Astrocyte of the spinal cord (primary cell): ENCODE measurements at regions not wholly inside any gene's neighbourhood (a gene's known extent, or its start where the extent isn't known, plus 50 kb on each side); places are given as distances from the start of the nearest gene placed in this dataset.
"Not testable (repeated sequence)": the region's sequence is repeated elsewhere in the genome, so short reads cannot be mapped to it uniquely, and the experiment has no call there.

Source experiments
- DNase-seq: peaks from one replicate; pipeline ENCODE4 v3.0.0; 2011; ENCODE audit warnings: low read depth, low spot score
- H3K4me3 ChIP-seq: 2 replicates; pipeline ENCODE4 v1.5.1; 2011; ENCODE audit warnings: low read depth, mild to moderate bottlenecking, low read length, moderate library complexity
- CTCF ChIP-seq: IDR thresholded peaks from 2 replicates; pipeline ENCODE4 v1.5.1; 2012; ENCODE audit warnings: low read depth, mild to moderate bottlenecking, low read length, inconsistent platforms
- in situ Hi-C: cut with HindIII; loops from 2 replicates; pipeline ENCODE4 v1.10.0; 2017; ENCODE audit warnings: low sequenced_read_pairs

- no peak for TF ChIP-seq CTCF
- in situ Hi-C loops, result no loop called here
- no peak overlapping the region for H3K4me3 ChIP-seq
- peak; percentile 53 for DNase-seq
These were observed 327.3 kb upstream of the SOX9 start for GRCh38 chr17:71793518-71793917.

- no peak for DNase-seq
- in situ Hi-C loops, result no loop called here
- H3K4me3 ChIP-seq, result no peak overlapping the region
- TF ChIP-seq CTCF, result no peak
These were observed 322.1 kb upstream of the SOX9 start for GRCh38 chr17:71798701-71799100.

- DNase-seq, result no peak
- H3K4me3 ChIP-seq, result no peak overlapping the region
- TF ChIP-seq CTCF, result no peak
- in situ Hi-C loops, result no loop called here
These were observed 321.2 kb upstream of the SOX9 start for GRCh38 chr17:71799657-71800056.

GRCh38 chr17:71801301-71801700, 319.5 kb upstream of the SOX9 start:
- no peak for TF ChIP-seq CTCF
- in situ Hi-C loops, result no loop called here
- peak; percentile 79 for DNase-seq
- no peak overlapping the region for H3K4me3 ChIP-seq

GRCh38 chr17:71802663-71803062, 318.2 kb upstream of the SOX9 start:
- no peak for DNase-seq
- in situ Hi-C loops, result no loop called here
- no peak overlapping the region for H3K4me3 ChIP-seq
- TF ChIP-seq CTCF, result no peak

GRCh38 chr17:71803656-71804284, 317.1 kb upstream of the SOX9 start:
- DNase-seq, result no peak
- no peak overlapping the region for H3K4me3 ChIP-seq
- TF ChIP-seq CTCF, result no peak
- in situ Hi-C loops, result no loop called here

- no peak for DNase-seq
- in situ Hi-C loops, result no loop called here
- no peak overlapping the region for H3K4me3 ChIP-seq
- TF ChIP-seq CTCF, result no peak
These were observed 311.3 kb upstream of the SOX9 start for GRCh38 chr17:71809537-71809936.

GRCh38 chr17:71813861-71814260, 307.0 kb upstream of the SOX9 start:
- H3K4me3 ChIP-seq, in situ Hi-C loops: not testable (repeated sequence)

More at GRCh38 chr17:71813861-71814260, 307.0 kb upstream of the SOX9 start:
- not testable (repeated sequence) for DNase-seq
